HG03442 (cell line): ENCODE measurements at regions not wholly inside any gene's neighbourhood (a gene's known extent, or its start where the extent isn't known, plus 50 kb on each side); places are given as distances from the start of the nearest gene placed in this dataset.

ENCODE experiments used
- ATAC-seq: cut with Tn5 transposase; IDR thresholded peaks from one replicate; pipeline ENCODE4 v1.9.1; 2021; ENCODE audit warnings: mild to moderate bottlenecking, moderate library complexity; ENCODE audit not compliant: unreplicated experiment

DNA sequence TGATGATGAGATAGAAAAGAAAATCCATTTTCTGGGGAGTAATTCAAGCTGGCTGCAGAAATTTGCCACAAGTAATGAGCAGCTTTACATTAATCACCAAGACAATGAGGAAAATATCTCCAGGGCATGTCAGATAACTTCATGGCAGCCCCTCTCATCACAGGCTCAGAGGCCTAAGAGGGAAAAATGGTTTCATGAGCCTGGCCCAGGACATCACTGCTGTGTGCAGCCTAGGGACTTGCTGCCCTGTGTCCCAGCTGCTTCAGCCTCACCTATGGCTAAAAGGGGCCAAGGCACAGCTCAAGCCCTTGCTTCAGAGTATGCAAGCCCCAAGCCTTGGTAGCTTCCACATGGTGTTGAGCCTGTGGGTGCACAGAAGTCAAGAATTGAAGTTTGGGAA lies 161.7 kb downstream of the OPA1 start:
- ATAC-seq: no peak

- no peak for ATAC-seq
These were observed 163.5 kb downstream of the OPA1 start for GRCh38 chr3:193756536-193756935.

DNA sequence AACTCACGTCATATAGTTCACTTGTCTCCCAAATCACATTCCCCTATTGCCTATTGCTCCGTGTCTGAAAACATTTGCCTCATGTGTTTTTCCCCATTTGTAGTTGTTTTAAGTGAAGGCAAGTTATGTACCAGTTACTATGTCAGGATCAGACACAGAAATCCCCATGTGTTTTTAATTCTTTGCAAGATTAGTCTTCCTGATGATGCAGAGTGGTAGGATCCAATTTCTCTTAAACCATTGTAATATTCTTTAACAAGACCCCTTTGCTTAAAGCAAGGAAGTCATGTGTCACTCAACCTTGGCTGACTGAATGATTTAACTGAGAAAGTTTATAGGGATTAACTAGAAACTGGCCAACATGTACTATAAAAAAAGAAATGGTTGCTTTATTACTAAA lies 164.4 kb downstream of the OPA1 start:
- ATAC-seq: no peak

- no peak for ATAC-seq
These were observed 169.0 kb downstream of the OPA1 start for GRCh38 chr3:193761969-193762368.

- ATAC-seq: no peak
These were observed 169.6 kb downstream of the OPA1 start for GRCh38 chr3:193762657-193763056.

DNA sequence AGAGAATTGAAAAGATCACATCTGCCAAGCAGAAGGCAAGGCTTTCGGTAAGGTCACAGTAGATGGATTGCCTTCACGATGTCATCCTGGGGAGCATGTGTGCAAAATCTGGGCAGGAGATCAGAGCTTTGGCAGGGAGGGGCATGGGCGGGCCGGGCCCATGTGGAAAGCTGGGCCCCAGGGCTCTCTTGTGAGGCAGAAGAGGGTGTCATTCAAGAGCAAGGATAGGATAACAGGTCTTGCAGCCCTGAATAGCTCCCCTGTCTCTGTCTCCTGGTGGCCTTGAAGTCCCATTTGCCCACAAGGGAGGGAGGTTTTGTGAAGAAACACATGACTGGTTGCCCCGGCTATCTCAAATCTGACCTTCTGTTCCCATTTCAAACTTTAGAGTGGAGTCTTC lies 172.0 kb downstream of the OPA1 start:
- no peak for ATAC-seq

- no peak for ATAC-seq
These were observed 174.5 kb downstream of the OPA1 start for GRCh38 chr3:193767353-193768069.

DNA sequence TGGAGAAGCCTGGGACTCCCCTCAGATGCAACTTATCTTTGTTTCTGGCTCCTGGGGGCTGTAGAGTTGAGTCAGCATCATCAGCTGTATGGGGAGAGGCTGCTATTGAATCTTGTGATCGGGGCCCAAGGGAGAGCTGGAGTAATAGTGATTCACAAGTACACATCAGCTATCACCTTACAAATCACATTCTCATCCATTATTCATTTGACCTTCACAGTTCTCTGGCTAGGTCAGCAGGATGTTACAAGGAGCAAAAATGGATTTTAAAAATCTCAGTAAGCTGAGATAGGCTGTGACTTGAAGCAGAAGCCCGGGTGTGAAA lies 175.0 kb downstream of the OPA1 start:
- ATAC-seq: no peak

GRCh38 chr3:193769437-193769836 lies 176.4 kb downstream of the OPA1 start:
- ATAC-seq: no peak

DNA sequence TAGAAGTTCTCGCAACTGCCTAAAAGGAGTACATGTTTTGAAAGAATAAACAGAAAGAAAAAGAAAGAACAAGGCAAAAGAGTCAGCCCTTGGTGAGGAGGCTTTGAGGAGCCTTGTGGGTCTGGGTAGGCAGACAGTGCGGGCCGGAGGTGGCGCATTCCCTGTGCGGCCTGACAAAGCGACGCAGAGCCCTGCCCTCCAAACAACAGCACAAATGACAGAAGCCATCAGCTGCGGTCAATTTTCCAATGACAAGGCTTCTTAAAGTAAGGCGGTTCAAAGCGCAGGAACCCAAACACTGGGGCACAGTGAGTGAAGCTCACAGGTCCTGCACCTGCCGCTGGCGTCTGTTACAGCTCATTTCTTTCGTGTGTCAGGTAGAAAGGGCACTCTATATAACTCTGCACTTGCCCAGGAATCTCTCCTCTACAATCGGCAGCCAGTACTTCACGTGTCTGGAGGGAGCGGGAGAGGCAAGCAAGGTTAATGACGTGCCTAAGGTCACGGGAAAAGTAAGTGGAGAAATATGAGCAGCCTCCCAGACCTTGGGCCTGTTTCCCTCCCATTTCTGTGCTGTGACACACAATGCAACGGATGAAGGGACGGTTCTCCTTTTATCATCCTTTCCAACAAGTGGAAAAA lies 178.1 kb downstream of the OPA1 start:
- ATAC-seq: no peak

GRCh38 chr3:193771653-193772421 lies 178.8 kb downstream of the OPA1 start:
- ATAC-seq: no peak

DNA sequence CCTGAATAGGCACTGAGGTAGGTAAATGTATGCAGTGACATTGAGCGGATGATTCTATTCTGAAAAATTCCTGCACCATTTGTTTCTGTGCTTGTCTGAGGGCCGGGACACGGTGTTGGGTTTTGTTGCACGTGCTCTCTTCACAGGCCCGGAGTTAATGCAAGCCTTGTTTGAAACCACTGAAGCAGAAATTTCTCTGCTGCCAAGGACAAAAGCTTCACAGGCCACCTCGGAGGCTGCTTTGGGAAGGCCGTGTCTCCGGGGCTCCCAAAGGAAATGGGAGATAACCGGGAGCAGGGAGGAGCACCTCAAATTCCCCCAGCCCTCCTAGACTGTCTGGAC lies 179.4 kb downstream of the OPA1 start:
- no peak for ATAC-seq

DNA sequence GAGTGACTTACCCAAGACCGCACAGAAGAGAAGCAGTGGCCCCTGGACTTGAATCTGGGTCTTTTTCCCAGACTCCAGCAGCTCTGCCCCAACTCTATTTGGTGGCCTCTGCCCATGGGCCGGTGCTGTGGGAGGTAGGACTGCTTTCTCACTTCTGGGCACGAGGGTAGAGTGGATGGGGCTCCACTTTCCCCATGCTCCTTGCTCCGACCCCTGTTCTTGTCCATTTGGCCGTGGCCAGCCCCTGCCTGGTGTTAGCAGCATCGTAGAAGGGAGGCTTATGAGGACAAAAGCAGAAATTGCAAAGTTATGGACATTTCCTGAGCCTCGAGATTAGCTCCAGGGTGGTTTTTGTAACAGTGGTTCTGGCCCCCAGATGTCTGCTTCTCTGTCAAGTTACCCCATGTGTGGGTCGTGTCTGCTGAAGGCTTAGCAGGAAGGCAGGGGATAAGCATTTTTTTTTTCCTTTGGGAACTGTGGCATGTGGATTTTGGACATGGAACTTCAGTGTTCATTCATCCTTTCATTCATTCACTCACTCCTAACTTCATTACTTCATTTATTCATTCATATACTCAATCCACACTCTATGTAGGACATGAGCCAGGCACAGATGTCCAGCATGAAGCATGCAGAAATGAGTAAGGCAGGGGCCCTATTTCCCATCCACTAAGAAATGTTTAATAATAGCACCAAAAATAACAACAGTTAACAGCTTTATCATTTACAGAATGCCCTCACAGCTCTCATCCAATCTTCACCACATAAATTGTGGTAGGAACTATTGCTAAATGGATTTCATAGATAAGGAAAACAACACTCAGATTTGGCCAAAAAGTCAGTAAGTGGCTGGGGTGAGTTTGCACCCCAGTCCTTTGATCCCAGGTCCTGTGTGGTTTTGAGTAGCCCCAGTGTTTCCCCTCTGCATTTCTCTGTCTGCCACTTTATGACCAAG lies 180.5 kb downstream of the OPA1 start:
- ATAC-seq: no peak

GRCh38 chr3:193774272-193774915 lies 181.4 kb downstream of the OPA1 start:
- ATAC-seq: no peak

- no peak for ATAC-seq
These were observed 181.9 kb downstream of the OPA1 start for GRCh38 chr3:193774916-193775285.

GRCh38 chr3:193775421-193776077 lies 182.5 kb downstream of the OPA1 start:
- no peak for ATAC-seq

- no peak for ATAC-seq
These were observed 183.8 kb downstream of the OPA1 start for GRCh38 chr3:193776626-193777358.

DNA sequence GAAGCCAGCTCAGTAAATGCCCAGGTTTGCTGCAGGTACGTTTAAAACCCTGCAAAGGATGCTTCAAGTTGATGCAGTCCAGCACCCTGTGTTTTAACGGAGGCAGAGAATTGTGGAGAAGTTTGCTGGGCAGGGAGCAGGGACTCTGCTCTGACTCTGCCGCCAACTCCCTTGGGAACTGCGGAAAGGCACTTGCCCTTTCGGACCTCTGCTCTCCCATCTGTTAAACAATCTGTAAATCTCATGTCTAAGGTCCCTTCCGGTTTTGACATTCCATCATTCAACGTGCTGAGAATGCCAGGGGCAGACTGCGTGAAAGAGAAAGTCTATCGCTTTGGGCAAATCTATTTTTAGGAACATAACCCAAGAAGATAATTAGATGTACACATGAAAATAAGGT lies 184.5 kb downstream of the OPA1 start:
- no peak for ATAC-seq

DNA sequence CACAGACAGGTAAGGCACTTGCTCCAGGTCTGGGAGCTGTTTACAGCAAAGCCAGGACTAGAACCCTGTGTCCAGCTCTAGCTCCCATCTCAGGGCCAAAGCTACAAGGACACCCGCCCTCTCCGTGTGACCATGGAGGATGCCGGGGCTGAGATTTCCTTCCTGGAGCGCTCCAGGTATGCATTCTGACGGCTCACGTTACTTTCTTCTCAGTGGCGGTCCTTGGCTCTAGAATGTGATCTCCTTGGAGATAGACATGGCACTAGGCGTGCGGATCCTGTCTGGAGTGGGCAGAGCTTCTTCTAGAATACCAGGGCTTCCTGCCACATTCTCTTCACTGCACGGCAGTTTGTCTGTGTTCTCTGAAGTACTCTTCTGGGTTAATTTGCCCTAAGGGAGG lies 185.7 kb downstream of the OPA1 start:
- ATAC-seq: no peak

DNA sequence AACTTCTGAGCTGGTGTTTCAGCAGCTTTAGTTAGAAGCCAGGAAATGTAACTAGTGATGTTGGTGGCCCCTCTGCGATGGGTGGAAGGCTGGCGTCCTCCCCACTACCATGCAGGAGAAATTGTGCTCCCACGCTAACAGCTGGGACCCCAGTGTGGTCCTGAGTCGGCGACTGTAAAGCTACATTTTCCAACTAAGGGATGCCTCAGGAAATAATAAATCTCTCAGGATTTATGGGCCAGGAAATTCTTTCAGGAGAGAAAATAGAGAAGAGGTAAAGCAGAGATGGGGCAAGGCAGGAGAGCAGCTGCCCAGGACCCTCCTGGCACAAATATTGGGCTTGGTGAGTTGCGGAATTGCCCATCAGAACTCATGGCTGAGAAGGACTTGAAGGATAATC lies 186.9 kb downstream of the OPA1 start:
- ATAC-seq: no peak
